ENCODE measurements at regions not wholly inside any gene's neighbourhood (a gene's known extent, or its start where the extent isn't known, plus 50 kb on each side); places are given as distances from the start of the nearest gene placed in this dataset.

DNA sequence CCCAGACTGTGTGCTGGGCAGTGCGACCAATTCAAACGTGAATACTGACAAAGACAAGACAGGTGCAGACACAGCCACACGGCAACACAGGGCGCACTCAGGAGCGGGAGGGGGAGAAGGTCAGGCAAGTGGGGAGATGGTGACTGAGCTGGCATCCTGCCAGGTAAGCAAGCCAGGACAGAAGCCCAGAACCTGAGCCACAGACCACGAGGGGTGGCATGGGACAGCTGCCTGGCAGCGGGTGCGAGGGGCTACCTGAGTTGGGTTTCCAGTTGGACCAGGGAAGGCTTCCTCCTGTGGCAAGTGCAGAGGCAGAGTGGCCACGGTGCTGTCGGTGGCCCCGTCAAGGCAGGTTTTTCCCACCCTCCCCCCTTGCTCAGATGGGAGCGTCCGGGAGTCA is 215.2 kb upstream of the ARID1B start:
- in situ Hi-C loops (cut with HindIII; ENCODE audit: low sequenced_read_pairs) = no loop called here
- no peak overlapping the region for H3K4me3 ChIP-seq (ENCODE audit: low read depth, low read length)
- TF ChIP-seq, protein P1, sequence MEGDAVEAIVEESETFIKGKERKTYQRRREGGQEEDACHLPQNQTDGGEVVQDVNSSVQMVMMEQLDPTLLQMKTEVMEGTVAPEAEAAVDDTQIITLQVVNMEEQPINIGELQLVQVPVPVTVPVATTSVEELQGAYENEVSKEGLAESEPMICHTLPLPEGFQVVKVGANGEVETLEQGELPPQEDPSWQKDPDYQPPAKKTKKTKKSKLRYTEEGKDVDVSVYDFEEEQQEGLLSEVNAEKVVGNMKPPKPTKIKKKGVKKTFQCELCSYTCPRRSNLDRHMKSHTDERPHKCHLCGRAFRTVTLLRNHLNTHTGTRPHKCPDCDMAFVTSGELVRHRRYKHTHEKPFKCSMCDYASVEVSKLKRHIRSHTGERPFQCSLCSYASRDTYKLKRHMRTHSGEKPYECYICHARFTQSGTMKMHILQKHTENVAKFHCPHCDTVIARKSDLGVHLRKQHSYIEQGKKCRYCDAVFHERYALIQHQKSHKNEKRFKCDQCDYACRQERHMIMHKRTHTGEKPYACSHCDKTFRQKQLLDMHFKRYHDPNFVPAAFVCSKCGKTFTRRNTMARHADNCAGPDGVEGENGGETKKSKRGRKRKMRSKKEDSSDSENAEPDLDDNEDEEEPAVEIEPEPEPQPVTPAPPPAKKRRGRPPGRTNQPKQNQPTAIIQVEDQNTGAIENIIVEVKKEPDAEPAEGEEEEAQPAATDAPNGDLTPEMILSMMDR (IDR thresholded peaks at IDR 0.05; ENCODE audit: low read depth, low read length, missing control alignments) = no peak
- no peak for DNase-seq (ENCODE audit: low read depth)

DNA sequence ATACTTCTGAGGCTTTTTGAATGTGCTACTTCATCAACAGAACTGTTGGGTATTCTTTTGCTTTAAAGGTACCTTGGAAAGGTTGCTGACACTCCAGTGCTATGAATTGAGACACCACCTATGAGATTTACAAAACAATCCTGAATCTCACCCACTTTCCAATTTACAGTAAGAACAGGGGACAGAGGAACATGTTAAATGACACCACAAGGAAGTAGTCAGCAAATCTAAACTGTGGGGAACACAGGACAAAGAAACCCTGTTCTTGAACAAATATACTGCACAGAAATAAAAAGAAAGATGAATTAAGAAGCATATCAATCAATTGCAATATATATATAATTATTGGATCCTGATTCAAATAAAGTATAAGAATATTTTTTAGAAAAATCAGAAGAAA is 216.7 kb upstream of the ARID1B start:
- TF ChIP-seq, protein P1 (IDR thresholded peaks at IDR 0.05; ENCODE audit: low read depth, low read length, missing control alignments) = no peak
- in situ Hi-C loops (cut with HindIII; ENCODE audit: low sequenced_read_pairs) = no loop called here

DNA sequence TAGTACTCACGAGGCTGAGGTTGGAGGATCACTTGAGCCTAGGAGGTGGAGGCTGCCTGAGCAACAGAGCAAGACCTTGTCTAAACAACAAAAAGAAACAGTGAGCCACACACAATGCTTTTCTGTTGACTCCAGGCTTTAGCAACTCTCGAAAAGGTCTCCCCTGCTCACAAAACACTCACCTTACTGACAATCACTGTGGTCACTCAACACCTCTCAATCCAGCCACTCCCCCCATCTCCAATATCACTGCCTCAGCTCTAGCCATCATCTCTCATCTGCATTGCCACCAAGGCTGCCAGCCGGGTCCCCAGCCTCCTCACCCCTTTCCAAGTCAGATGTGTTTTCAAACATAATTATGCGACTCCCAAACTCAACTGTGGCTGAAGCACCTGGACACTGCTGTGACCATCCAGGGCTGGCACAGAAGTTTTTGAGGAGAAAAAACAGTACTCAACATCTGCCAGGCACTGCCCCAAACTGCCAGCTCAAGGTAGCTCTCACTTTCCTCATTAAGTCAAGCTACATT is 218.0 kb upstream of the ARID1B start:
- in situ Hi-C loops (cut with HindIII; ENCODE audit: low sequenced_read_pairs) = no loop called here
- H3K4me3 ChIP-seq (ENCODE audit: low read depth, low read length) = no peak overlapping the region
- TF ChIP-seq, protein P1 (IDR thresholded peaks at IDR 0.05; ENCODE audit: low read depth, low read length, missing control alignments) = no peak
- DNase-seq (ENCODE audit: low read depth) = no peak

More for the DNA sequence above, 216.7 kb upstream of the ARID1B start:
- H3K4me3 ChIP-seq (ENCODE audit: low read depth, low read length) = no peak overlapping the region
- DNase-seq (ENCODE audit: low read depth) = no peak

- no peak for DNase-seq (ENCODE audit: low read depth)
- in situ Hi-C loops (cut with HindIII; ENCODE audit: low sequenced_read_pairs) = no loop called here
- no peak overlapping the region for H3K4me3 ChIP-seq (ENCODE audit: low read depth, low read length)
- TF ChIP-seq, protein P1 (IDR thresholded peaks at IDR 0.05; ENCODE audit: low read depth, low read length, missing control alignments) = no peak
Observed at GRCh38 chr6:156557911-156558259, 219.3 kb upstream of the ARID1B start.

DNA sequence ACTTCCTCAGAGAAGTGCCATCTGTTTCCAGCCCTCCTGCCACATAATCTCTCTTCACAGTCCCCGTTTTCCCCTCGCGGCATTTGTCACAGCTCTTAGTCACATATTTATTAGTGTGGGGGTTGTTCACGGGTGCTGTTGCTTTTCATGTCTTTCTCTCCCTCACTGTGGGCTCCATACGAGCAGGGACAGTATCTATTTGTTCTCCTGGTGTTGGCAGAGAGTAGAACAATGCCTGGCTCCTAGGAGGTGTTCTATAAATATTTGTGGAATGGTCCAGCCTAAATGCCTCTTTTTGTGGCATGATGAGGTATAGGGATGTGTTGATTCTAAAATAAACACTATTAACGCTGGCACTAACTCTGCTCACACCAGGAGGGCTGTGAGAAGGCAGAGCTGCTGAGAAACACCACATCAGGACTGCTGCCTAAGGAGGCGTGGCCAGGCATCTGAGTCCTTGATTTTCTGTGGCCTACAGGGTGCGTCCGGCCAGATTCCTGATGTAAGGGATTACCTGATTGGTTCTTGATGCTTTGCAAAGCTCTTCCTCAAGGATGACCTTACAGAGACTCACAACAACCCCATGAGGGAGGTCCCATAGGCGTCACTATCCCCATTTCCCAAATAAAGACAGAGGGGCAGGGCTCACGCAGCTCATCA is 219.8 kb upstream of the ARID1B start:
- in situ Hi-C loops (cut with HindIII; ENCODE audit: low sequenced_read_pairs) = no loop called here
- TF ChIP-seq, protein P1 (IDR thresholded peaks at IDR 0.05; ENCODE audit: low read depth, low read length, missing control alignments) = no peak
- no peak overlapping the region for H3K4me3 ChIP-seq (ENCODE audit: low read depth, low read length)
- peak; percentile 40 for DNase-seq (ENCODE audit: low read depth)

GRCh38 chr6:156556811-156557210 is 220.4 kb upstream of the ARID1B start:
- DNase-seq (ENCODE audit: low read depth) = no peak
- TF ChIP-seq, protein P1 (IDR thresholded peaks at IDR 0.05; ENCODE audit: low read depth, low read length, missing control alignments) = no peak
- in situ Hi-C loops (cut with HindIII; ENCODE audit: low sequenced_read_pairs) = no loop called here
- H3K4me3 ChIP-seq (ENCODE audit: low read depth, low read length) = no peak overlapping the region

All from astrocyte of the cerebellum (primary cell).